ENCODE measurements at regions not wholly inside any gene's neighbourhood (a gene's known extent, or its start where the extent isn't known, plus 50 kb on each side); places are given as distances from the start of the nearest gene placed in this dataset.

GRCh38 chr2:239820836-239821693, 204.1 kb downstream of the NDUFA10 start:
- TF ChIP-seq CTCF (IDR thresholded peaks at IDR 0.05) (no peak), ZFX (IDR thresholded peaks at IDR 0.05; ENCODE audit: borderline replicate concordance) (no peak)

Data from 22Rv1 (cell line).